H1 (cell line): ENCODE measurements at regions not wholly inside any gene's neighbourhood (a gene's known extent, or its start where the extent isn't known, plus 50 kb on each side); places are given as distances from the start of the nearest gene placed in this dataset.

Source experiments
- CEBPB ChIP-seq: IDR thresholded peaks from 2 replicates; pipeline ENCODE4 v1.6.1; 2012; ENCODE audit warnings: low read depth, low read length
- CHD7 ChIP-seq: fragments of 300-600 bp; sonication (generic); IDR thresholded peaks from 2 replicates; pipeline ENCODE4 v1.7.1; 2012; ENCODE audit warnings: low read length, moderate library complexity, mild to moderate bottlenecking, inconsistent platforms; ENCODE audit not compliant: insufficient replicate concordance
- CTCF ChIP-seq, 3 experiments: IDR thresholded peaks; 1 replicate in 2 of 3; 2 replicates in 1 of 3; pipeline versions ENCODE4 v1.5.1 to v1.6.1; 2011; ENCODE audit warnings: low read length in 3 of 3, mild to moderate bottlenecking in 3 of 3, inconsistent platforms in 2 of 3, low read depth in 1 of 3, moderate library complexity in 1 of 3; ENCODE audit not compliant: insufficient read depth in 1 of 3; ENCODE audit errors: control extremely low read depth in 1 of 3
- E2F6 ChIP-seq: IDR thresholded peaks from 2 replicates; pipeline ENCODE4 v1.6.1; 2012; ENCODE audit warnings: inconsistent platforms
- EGR1 ChIP-seq: IDR thresholded peaks from 2 replicates; pipeline ENCODE4 v1.6.1; 2011; ENCODE audit warnings: low read depth, low read length, borderline replicate concordance
- EZH2 ChIP-seq: fragments of 200-600 bp; sonication (generic); IDR thresholded peaks from 2 replicates; pipeline ENCODE4 v1.7.1; 2012; ENCODE audit warnings: low read depth, mild to moderate bottlenecking, moderate library complexity, low read length, inconsistent platforms; ENCODE audit not compliant: severe bottlenecking
- HDAC2 ChIP-seq, 2 experiments: fragments of 300-600 bp in 1 of 2; sonication (generic) in 1 of 2; IDR thresholded peaks; 2 replicates each; pipeline ENCODE4 v1.6.1; 2011 to 2012; ENCODE audit warnings: low read depth in 2 of 2, low read length in 2 of 2, mild to moderate bottlenecking in 2 of 2, moderate library complexity in 2 of 2, borderline replicate concordance in 1 of 2, inconsistent platforms in 1 of 2
- KDM1A ChIP-seq: fragments of 200-600, 300-600 bp; sonication (generic); IDR thresholded peaks from 2 replicates; pipeline ENCODE4 v1.7.1; 2016; ENCODE audit warnings: mild to moderate bottlenecking, low read length, borderline replicate concordance
- MAFK ChIP-seq: IDR thresholded peaks from 2 replicates; pipeline ENCODE4 v1.6.1; 2012; ENCODE audit warnings: low read depth, mild to moderate bottlenecking, improper control_type of control experiment, low read length
- POLR2A ChIP-seq, 2 experiments: IDR thresholded peaks; 1 replicate in 1 of 2; 2 replicates in 1 of 2; pipeline ENCODE4 v1.6.1; 2011; ENCODE audit warnings: low read depth in 2 of 2, low read length in 2 of 2, mild to moderate bottlenecking in 2 of 2; ENCODE audit errors: control extremely low read depth in 1 of 2
- YY1 ChIP-seq: IDR thresholded peaks from 2 replicates; pipeline ENCODE4 v1.6.1; 2011; ENCODE audit warnings: low read depth, mild to moderate bottlenecking, low read length

GRCh38 chr13:64480672-64481071 lies 2749.5 kb downstream of the PCDH9 start:
- TF ChIP-seq CTCF (IDR thresholded peaks at IDR 0.05; ENCODE audit: control extremely low read depth in 1 of 3, insufficient read depth in 1 of 3, low read depth in 1 of 3, low read length in 3 of 3) (no peak), E2F6 (no peak), CEBPB (no peak), YY1 (no peak), EGR1 (no peak), EZH2 (no peak), CHD7 (no peak), HDAC2 (IDR thresholded peaks at IDR 0.05; ENCODE audit: borderline replicate concordance in 1 of 2, low read depth in 2 of 2, low read length in 2 of 2) (no peak), KDM1A (no peak), MAFK (no peak), POLR2A (IDR thresholded peaks at IDR 0.05; ENCODE audit: control extremely low read depth in 1 of 2, low read depth in 2 of 2, low read length in 2 of 2) (no peak)
